Right ventricle myocardium superior (tissue), 1 donor: ENCODE measurements at regions not wholly inside any gene's neighbourhood (a gene's known extent, or its start where the extent isn't known, plus 50 kb on each side); places are given as distances from the start of the nearest gene placed in this dataset.

Source experiments
- ATAC-seq: fragments of 200-7000 bp; cut with Tn5 transposase; one replicate; pipeline ENCODE4 v1.9.1; 2020; ENCODE audit warnings: mild to moderate bottlenecking; ENCODE audit not compliant: poor library complexity
- DNase-seq: peaks from one replicate; pipeline ENCODE4 v3.0.0-alpha.2; 2020
- intact Hi-C: fragments of 100-400 bp; cut with DNase I; formaldehyde crosslinking; loops from one replicate; pipeline ENCODE4 v1.11.2; 2022
- donor health status: DM: no; HTN: yes; CAD: no; lungs with severe emphysema.

DNA sequence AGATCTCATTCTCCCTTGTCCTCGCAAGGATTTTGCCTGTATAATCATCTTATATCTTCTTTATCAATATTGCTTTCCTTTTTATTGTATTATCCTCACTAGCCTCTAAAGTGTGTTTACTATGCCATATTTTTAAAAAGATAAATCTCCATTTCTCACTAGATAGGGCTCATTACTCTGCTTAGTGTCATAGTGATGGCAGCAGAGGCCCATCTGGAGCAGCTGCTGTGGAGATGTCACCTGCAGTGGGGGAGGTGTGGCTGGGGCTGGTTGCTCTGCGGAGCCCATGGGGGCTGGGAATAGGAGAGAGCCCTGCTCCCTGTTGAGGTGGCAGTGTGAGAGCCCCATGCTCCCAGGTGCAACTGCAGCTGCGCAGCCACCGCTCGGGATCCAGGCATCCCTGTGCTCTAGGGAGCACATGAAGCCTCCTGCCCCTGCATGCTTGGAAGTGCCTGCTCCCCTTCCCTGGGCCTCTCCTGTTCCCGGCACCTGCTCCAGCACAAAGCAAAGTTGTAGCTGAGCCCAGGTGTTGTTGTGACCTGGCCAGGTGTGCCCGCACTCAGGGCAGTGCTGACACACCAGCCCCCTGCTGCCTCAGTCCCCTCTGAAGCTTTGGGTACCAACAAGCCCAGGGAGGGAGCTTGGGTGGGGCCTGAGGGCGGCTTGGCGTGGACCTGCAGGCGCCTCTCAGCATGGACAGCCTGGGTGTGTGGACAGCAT is 144.6 kb upstream of the MRPS30 start:
- intact Hi-C loops = no loop called here
- ATAC-seq = no peak
- DNase-seq = no peak

DNA sequence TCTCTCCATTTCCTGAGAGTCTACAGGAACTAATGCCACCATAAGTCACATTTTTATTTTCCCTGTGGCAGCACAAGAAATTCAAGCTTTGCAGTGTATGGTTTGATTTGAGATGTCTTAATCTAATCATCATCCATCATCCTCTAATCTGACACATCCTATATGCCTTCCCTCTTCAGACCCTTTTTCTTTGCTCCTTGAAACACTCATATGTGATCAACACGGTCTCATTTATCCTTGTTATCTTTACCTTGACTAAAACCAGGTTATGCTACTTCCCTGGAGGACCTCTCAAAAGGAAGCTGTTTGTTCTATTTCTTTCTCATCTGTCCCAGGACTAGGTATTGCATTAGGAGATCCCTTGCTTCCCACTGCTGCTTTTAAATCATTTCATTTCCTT is 146.9 kb upstream of the MRPS30 start:
- intact Hi-C loops = no loop called here
- no peak for DNase-seq
- ATAC-seq = no peak

- DNase-seq = no peak
- no peak for ATAC-seq
- intact Hi-C loops = no loop called here
These were observed 148.5 kb upstream of the MRPS30 start for GRCh38 chr5:44660251-44660650.

- ATAC-seq = no peak
- intact Hi-C loops = no loop called here
These were observed 149.4 kb upstream of the MRPS30 start for GRCh38 chr5:44659334-44659733.

GRCh38 chr5:44652674-44653073 is 156.1 kb upstream of the MRPS30 start:
- intact Hi-C loops = no loop called here
- no peak for ATAC-seq
- no peak for DNase-seq

More at GRCh38 chr5:44659334-44659733, 149.4 kb upstream of the MRPS30 start:
- DNase-seq = no peak

DNA sequence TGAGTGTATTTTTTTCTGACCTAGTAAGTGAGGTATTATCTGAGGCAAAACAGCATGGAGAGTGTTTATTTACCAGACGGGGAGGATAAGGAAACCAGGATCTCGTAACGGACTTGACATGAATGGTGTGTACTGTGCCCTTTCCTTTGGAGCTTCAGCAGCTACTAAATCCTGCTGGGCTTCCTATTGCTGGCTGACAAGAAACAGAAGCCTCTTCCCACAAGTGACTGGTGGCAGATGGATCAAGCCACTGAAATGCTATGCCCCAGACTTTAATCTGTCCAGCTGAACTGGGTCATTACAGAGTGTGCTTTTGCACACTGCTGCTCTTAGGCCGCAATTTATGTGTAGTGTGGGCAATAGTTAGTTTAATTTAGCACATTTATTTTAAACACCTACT is 162.7 kb upstream of the MRPS30 start:
- peak; percentile 95 for ATAC-seq
- DNase-seq = no peak
- intact Hi-C loops = no loop called here

GRCh38 chr5:44645502-44645901 is 163.2 kb upstream of the MRPS30 start:
- ATAC-seq = peak; percentile 56
- intact Hi-C loops = no loop called here

DNA sequence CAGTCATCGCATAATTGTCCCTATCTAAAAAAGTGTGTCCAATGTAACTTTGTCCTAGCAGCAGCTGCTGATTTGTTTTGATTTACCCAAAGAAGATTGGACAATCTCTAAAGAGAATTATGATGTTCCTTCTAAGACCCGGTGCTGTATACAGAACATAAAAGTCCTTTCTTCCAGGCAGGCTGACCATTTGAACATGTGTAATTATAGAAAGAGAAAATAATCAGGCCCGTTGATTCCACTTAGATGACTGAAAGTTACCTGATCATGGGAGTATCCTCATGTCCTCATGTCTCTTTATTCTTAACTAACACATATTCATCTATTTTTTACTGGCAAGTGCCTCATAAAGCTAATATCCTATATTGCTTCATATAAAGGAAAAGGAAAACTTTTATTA is 164.1 kb upstream of the MRPS30 start:
- ATAC-seq (no peak), DNase-seq (no peak)
- intact Hi-C loops = no loop called here

More at GRCh38 chr5:44645502-44645901, 163.2 kb upstream of the MRPS30 start:
- no peak for DNase-seq

DNA sequence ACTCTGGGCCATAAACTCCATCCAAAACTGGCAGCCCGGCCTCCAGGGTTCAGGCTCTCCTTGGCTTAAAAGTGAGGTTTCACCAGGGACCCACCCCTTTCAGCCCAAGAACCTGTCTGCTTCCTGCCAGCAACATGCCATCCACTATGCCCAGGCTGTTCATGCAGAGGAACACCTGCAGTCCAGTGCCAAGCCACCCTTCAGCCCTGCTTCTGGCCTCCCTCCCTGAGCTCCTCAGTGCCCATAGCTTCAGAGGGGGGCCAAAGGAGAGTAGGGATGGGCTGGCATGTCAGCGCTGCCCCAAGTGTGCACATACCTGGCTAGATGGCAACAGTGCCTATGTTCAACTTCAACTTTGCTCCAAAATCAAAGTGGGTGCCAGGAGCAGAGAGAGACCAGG is 166.9 kb upstream of the MRPS30 start:
- intact Hi-C loops = no loop called here
- DNase-seq (no peak), ATAC-seq (no peak)

GRCh38 chr5:44640945-44641456 is 167.7 kb upstream of the MRPS30 start:
- no peak for ATAC-seq
- intact Hi-C loops = no loop called here
- DNase-seq = no peak

DNA sequence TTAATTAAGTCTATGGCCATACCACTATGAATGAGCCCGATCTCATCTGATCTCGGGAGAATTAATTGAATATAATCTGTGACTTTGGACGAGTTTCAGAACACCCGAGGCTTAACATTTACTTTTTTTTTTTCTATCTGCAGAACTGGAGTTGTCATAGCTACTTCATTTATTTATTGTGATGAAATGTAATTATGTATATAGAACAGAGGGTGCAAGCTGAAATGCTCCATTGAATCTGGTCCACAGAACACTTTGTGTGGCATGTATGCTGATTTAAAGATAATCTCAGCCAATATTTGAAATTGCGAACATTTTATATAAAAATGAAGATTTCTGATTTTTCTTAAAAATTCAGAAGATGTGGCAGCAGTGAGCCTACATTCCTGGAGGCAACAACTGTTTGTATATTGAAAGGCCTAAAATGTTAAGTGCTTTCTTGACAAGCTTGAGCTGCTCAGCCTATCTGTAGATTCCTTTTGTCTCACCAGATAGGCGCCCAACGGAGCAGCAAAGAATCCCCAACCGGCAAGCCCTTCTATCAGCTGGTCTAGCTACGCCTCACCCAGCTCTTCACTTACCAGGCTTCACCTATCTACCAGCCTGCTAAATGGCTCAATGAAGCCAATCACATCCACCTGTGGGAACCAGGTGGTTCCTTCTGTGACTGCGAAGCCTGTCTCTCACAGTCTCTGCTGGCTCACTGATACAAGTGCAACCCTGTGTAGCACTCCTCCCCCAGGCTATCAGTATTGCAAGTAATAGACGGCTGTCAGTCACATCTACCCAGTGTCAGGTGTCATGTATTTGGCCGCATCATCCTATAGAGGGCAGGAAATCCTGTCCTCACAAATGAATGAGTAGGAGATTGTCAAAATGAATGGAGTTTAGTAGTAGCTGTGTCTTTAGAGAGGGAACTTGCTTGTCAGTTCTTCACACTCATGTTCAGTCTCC is 170.6 kb upstream of the MRPS30 start:
- DNase-seq (no peak), ATAC-seq (no peak)
- intact Hi-C loops = no loop called here

GRCh38 chr5:44632344-44632743 is 176.4 kb upstream of the MRPS30 start:
- no peak for DNase-seq
- no peak for ATAC-seq
- intact Hi-C loops = no loop called here

DNA sequence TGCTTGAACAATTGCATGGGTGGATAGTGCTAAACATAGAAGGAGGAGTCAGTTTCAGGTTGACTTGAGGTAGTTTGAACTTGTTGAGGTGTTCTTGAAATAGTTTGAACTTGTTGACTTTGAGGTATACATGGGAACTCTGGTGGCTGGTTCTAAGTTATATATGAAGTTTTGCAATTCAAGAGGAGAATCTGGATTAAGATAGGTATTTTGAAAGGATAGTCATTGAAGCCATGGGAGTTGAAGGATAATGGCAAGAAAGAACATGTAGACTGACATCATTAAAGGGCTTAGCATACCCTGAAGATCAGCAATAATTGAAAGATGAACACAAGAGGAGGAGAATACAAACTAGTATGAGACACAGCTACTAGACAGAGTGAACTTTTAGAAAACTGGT is 181.9 kb upstream of the MRPS30 start:
- intact Hi-C loops = no loop called here
- no peak for ATAC-seq

DNA sequence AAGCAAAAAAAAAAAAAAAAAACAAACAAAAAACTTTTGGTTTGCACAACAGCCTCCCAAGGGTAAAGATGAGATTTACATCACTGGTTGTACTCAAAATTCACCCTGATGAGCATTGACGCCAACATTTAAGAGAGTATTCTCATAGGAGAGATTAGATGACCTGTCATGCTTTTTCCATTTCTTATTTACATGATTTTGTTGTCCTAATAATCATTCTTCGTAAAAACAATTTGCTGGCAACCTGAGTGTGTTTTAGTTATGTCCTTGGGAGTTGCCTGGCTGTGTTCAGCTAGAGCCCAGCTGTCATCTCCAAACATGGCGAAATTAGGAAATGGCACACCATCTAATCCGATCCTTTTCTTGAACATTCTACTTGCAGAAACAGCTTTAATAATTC is 186.4 kb upstream of the MRPS30 start:
- ATAC-seq = no peak
- intact Hi-C loops = no loop called here
- no peak for DNase-seq

More for the DNA sequence above, 181.9 kb upstream of the MRPS30 start:
- no peak for DNase-seq

- no peak for DNase-seq
- intact Hi-C loops = no loop called here
- no peak for ATAC-seq
These were observed 188.7 kb upstream of the MRPS30 start for GRCh38 chr5:44619875-44620610.

DNA sequence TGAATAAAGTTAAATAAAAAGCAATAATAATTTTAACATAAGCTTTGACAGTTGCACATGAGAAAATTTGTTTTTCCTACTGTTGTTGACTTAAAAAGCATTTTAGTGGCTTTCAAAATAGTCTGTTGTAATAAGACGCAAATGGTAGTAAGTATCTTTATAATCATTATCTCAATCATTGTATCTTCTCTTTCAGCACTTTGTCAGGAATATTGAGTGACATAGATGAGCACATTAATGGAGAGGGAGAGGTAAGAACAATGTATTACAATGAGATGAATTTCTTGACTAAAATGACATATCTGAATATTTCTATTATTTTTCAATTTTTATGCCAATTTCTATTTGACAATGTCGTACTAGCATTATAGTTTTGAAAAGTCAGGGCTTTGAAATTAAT is 193.9 kb upstream of the MRPS30 start:
- DNase-seq = no peak
- intact Hi-C loops = no loop called here
- ATAC-seq = no peak

GRCh38 chr5:44613936-44614335 is 194.8 kb upstream of the MRPS30 start:
- ATAC-seq (no peak), DNase-seq (no peak)
- intact Hi-C loops = no loop called here

DNA sequence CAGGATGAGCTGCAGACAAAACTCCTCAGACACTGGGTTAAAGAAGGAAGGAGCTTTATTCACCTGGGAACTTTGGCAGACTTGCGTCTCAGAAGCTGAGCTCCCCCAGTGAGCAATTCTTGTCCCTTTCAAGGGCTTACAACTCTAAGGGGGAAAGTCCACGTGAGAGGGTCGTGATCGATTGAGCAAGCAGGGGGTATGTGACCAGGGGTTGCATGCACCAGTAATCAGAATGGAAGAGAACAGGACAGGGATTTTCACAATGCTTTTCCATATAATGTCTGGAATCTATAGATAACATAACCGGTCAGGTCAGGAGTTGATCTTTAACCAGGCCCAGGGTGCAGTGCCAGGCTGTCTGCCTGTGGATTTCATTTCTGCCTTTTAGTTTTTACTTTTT is 202.8 kb upstream of the MRPS30 start:
- DNase-seq (no peak), ATAC-seq (no peak)
- intact Hi-C loops = no loop called here
